Esophagus muscularis mucosa (tissue), 3 donors: ENCODE measurements at regions not wholly inside any gene's neighbourhood (a gene's known extent, or its start where the extent isn't known, plus 50 kb on each side); places are given as distances from the start of the nearest gene placed in this dataset.

Experiments
- CTCF ChIP-seq, 3 experiments: fragments of 200-600 bp in 2 of 3; fragments of 450-650 bp in 1 of 3; sonication (generic) in 2 of 3; IDR thresholded peaks; one replicate each; pipeline ENCODE4 v1.5.1; 2017 to 2019; ENCODE audit warnings: antibody characterized with exemption in 3 of 3, mild to moderate bottlenecking in 2 of 3, moderate library complexity in 1 of 3
- POLR2A ChIP-seq: fragments of 450-650 bp; IDR thresholded peaks from one replicate; pipeline ENCODE4 v1.6.1; 2017; ENCODE audit warnings: antibody characterized with exemption, moderate library complexity, mild to moderate bottlenecking, low read depth

GRCh38 chr1:212533148-212533517 is 75.4 kb upstream of the ATF3 start:
- TF ChIP-seq CTCF (IDR thresholded peaks at IDR 0.05) (no peak), POLR2A (no peak)
